Activated T-cell treated with anti-CD3 and anti-CD28 coated beads, Interleukin-2, amount 50 U/mL, for 72 hours (primary cell): ENCODE measurements at regions not wholly inside any gene's neighbourhood (a gene's known extent, or its start where the extent isn't known, plus 50 kb on each side); places are given as distances from the start of the nearest gene placed in this dataset.
"Not testable (repeated sequence)": the region's sequence is repeated elsewhere in the genome, so short reads cannot be mapped to it uniquely, and the experiment has no call there.

Experiments used
- ATAC-seq, 2 donors: fragments of 150-1000 bp; cut with Tn5 transposase; replicated peaks in 1 of 2; 2 replicates each; pipeline ENCODE4 v1.10.0; 2021; ENCODE audit warnings: moderate library complexity in 2 of 2, mild to moderate bottlenecking in 1 of 2
- DNase-seq, 2 donors: peaks; one replicate each; pipeline ENCODE4 v3.0.0; 2021 to 2022; ENCODE audit warnings: mixed read lengths in 1 of 2
- H3K27ac Mint-ChIP-seq: one replicate; pipeline ENCODE4 v1.8.0; 2022; ENCODE audit warnings: mild to moderate bottlenecking, moderate library complexity, mixed read lengths
- H3K27me3 Mint-ChIP-seq: one replicate; pipeline ENCODE4 v1.8.0; 2022; ENCODE audit warnings: low read depth, mixed read lengths
- H3K36me3 Mint-ChIP-seq, 2 donors: one replicate each; pipeline ENCODE4 v1.8.0; 2022; ENCODE audit warnings: mixed read lengths in 2 of 2, mild to moderate bottlenecking in 1 of 2; ENCODE audit not compliant: insufficient read depth in 2 of 2
- H3K4me1 Mint-ChIP-seq: one replicate; pipeline ENCODE4 v1.8.0; 2022; ENCODE audit warnings: low read depth, mixed read lengths
- H3K4me3 Mint-ChIP-seq, 2 donors: one replicate each; pipeline ENCODE4 v1.8.0; 2022; ENCODE audit warnings: mild to moderate bottlenecking in 2 of 2, mixed read lengths in 2 of 2, moderate library complexity in 2 of 2
- H3K9me3 Mint-ChIP-seq, 2 donors: one replicate each; pipeline ENCODE4 v1.8.0; 2022; ENCODE audit warnings: mixed read lengths in 2 of 2

GRCh38 chr4:98828801-98829200 is 100.1 kb downstream of the EIF4E start:
- H3K27ac Mint-ChIP-seq: no peak overlapping the region
- peaks cover 10% of the 10 kb centered on the region for H3K4me1 Mint-ChIP-seq
- ATAC-seq (peak in 1 of 2 donors; percentile 25), DNase-seq (peak; percentile 10 to 19)
- no peak overlapping the region for H3K4me3 Mint-ChIP-seq
- no peaks in the 10 kb centered on the region for H3K27me3 Mint-ChIP-seq
- no peaks in the 10 kb centered on the region for H3K9me3 Mint-ChIP-seq
- H3K36me3 Mint-ChIP-seq: no peaks in the 10 kb centered on the region

DNA sequence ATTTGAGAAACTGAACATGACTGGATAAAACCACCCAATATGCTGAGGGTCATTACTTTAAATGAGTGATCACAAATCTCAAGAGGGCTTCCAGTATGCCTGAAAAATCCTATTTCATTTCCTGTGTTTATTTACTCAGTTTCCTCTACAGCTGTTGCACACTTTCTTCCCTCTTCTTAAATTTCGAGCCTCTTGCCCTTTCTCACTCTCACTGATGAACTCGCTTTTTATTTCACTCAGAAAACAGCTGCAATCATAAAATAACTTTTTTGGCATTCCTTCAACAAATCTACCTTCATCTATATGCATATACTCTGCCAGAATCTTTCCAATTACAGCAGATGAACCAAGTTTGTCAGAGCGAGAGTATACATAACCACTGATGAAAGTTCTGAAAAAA is 101.3 kb downstream of the EIF4E start:
- no peak overlapping the region for H3K4me3 Mint-ChIP-seq
- no peaks in the 10 kb centered on the region for H3K36me3 Mint-ChIP-seq
- H3K27ac Mint-ChIP-seq: no peak overlapping the region
- H3K9me3 Mint-ChIP-seq: no peaks in the 10 kb centered on the region
- no peak for ATAC-seq
- DNase-seq: no peak
- peaks cover 10% of the 10 kb centered on the region for H3K4me1 Mint-ChIP-seq
- H3K27me3 Mint-ChIP-seq: no peaks in the 10 kb centered on the region

- Mint-ChIP-seq H3K4me1 (peaks cover 12% of the 10 kb centered on the region), H3K36me3 (peaks cover 0 to 3% of the 10 kb centered on the region in 2 donors), H3K27ac (no peak overlapping the region), H3K9me3 (peaks cover 2% of the 10 kb centered on the region in 2 donors), H3K27me3 (no peaks in the 10 kb centered on the region), H3K4me3 (no peak overlapping the region)
- no peak for ATAC-seq
- no peak for DNase-seq
These were observed 106.8 kb downstream of the EIF4E start for GRCh38 chr4:98822144-98822543.

DNA sequence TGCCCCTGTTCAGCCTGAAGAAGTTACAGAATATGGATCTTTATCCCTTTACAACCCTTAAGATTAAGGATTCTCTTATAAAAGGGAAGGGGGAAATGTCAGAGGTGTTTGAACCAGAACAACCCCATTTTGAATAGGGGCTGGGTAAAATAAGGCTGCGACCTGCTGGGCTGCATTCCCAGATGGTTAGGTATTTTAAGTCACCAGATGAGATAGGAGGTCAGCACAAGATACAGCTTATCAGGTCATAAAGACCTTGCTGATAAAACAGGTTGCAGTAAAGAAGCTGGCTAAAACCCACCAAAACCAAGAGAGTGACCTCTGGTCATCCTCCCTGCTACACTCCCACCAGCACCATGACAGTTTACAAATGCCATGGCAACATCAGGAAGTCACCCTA is 110.8 kb downstream of the EIF4E start:
- not testable (repeated sequence) for H3K4me3 Mint-ChIP-seq, H3K27me3 Mint-ChIP-seq, ATAC-seq, H3K9me3 Mint-ChIP-seq, DNase-seq, H3K36me3 Mint-ChIP-seq, H3K27ac Mint-ChIP-seq
- peaks cover 12% of the 10 kb centered on the region for H3K4me1 Mint-ChIP-seq

- no peak for DNase-seq
- no peaks in the 10 kb centered on the region for H3K27me3 Mint-ChIP-seq
- H3K27ac Mint-ChIP-seq: no peak overlapping the region
- H3K9me3 Mint-ChIP-seq: peaks cover 2% of the 10 kb centered on the region in 2 donors
- H3K4me1 Mint-ChIP-seq: peaks cover 12% of the 10 kb centered on the region
- no peak overlapping the region for H3K4me3 Mint-ChIP-seq
- no peak for ATAC-seq
- peaks cover 0 to 6% of the 10 kb centered on the region in 2 donors for H3K36me3 Mint-ChIP-seq
These were observed 112.1 kb downstream of the EIF4E start for GRCh38 chr4:98816816-98817215.

- Mint-ChIP-seq H3K9me3 (peaks cover 2% of the 10 kb centered on the region in 2 donors), H3K4me3 (no peak overlapping the region), H3K4me1 (peaks cover 7% of the 10 kb centered on the region), H3K27me3 (no peaks in the 10 kb centered on the region), H3K27ac (no peak overlapping the region), H3K36me3 (peaks cover 0 to 6% of the 10 kb centered on the region in 2 donors)
- ATAC-seq: no peak
- no peak for DNase-seq
These were observed 112.5 kb downstream of the EIF4E start for GRCh38 chr4:98816386-98816785.

- no peaks in the 10 kb centered on the region for H3K27me3 Mint-ChIP-seq
These were observed 124.5 kb downstream of the EIF4E start for GRCh38 chr4:98804403-98804802.

GRCh38 chr4:98803251-98803650 is 125.7 kb downstream of the EIF4E start:
- H3K9me3 Mint-ChIP-seq: peaks cover 1 to 3% of the 10 kb centered on the region in 2 donors
- H3K27ac Mint-ChIP-seq: no peak overlapping the region
- H3K4me1 Mint-ChIP-seq: peaks cover 13% of the 10 kb centered on the region
- H3K4me3 Mint-ChIP-seq: no peak overlapping the region
- DNase-seq (no peak), ATAC-seq (no peak)
- no peaks in the 10 kb centered on the region for H3K27me3 Mint-ChIP-seq
- H3K36me3 Mint-ChIP-seq: peaks cover 0 to 1% of the 10 kb centered on the region in 2 donors

More at GRCh38 chr4:98804403-98804802, 124.5 kb downstream of the EIF4E start:
- DNase-seq (no peak), ATAC-seq (no peak)
- Mint-ChIP-seq H3K4me1 (peaks cover 13% of the 10 kb centered on the region), H3K4me3 (no peak overlapping the region), H3K9me3 (peaks cover 1 to 3% of the 10 kb centered on the region in 2 donors), H3K27ac (no peak overlapping the region), H3K36me3 (peaks cover 0 to 1% of the 10 kb centered on the region in 2 donors)

GRCh38 chr4:98802770-98803198 is 126.1 kb downstream of the EIF4E start:
- Mint-ChIP-seq H3K27me3 (no peaks in the 10 kb centered on the region), H3K4me3 (no peak overlapping the region), H3K36me3 (peaks cover 0 to 1% of the 10 kb centered on the region in 2 donors), H3K9me3 (peaks cover 1 to 3% of the 10 kb centered on the region in 2 donors), H3K27ac (no peak overlapping the region), H3K4me1 (peaks cover 13% of the 10 kb centered on the region)
- DNase-seq: no peak
- ATAC-seq: no peak

DNA sequence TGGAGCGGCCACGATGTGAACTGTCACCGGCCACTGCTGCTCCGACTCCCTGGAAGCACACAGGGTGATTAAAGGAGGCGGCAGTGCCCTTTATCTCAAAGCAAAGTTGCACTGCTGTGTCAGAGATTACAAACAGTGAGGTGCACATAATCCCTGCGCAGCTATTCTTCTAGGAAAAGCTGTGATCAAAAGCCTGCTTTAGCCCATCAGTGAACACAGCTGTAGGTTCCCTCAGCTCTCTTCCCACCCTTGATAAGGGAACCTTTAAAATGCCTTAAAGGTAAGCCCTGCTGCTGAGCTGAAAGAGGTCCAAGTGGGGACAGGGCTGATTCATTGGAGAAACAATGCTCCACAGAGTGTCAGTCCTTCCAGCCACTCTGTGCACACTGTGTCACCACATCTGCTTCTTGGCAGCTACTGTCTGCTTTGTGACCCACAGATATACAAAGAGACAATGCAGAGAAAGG is 127.6 kb downstream of the EIF4E start:
- DNase-seq (no peak), ATAC-seq (no peak)
- Mint-ChIP-seq H3K27ac (no peak overlapping the region), H3K9me3 (peaks cover 1 to 3% of the 10 kb centered on the region in 2 donors), H3K36me3 (peaks cover 0 to 1% of the 10 kb centered on the region in 2 donors), H3K4me3 (no peak overlapping the region), H3K27me3 (no peaks in the 10 kb centered on the region), H3K4me1 (peaks cover 13% of the 10 kb centered on the region)

- no peaks in the 10 kb centered on the region for H3K36me3 Mint-ChIP-seq
- no peak for DNase-seq
- no peak overlapping the region for H3K4me3 Mint-ChIP-seq
- ATAC-seq: no peak
- peak overlapping the region; percentile 24 for H3K27ac Mint-ChIP-seq
- H3K27me3 Mint-ChIP-seq: no peaks in the 10 kb centered on the region
- peaks cover 0 to 2% of the 10 kb centered on the region in 2 donors for H3K9me3 Mint-ChIP-seq
- peaks cover 19% of the 10 kb centered on the region for H3K4me1 Mint-ChIP-seq
These were observed 131.9 kb downstream of the EIF4E start for GRCh38 chr4:98796991-98797390.

GRCh38 chr4:98794565-98795205 is 134.2 kb downstream of the EIF4E start:
- Mint-ChIP-seq H3K27me3 (no peaks in the 10 kb centered on the region), H3K9me3 (peaks cover 0 to 2% of the 10 kb centered on the region in 2 donors)
- peak; percentile 77 to 90 for ATAC-seq

GRCh38 chr4:98793658-98794057 is 135.2 kb upstream of the TSPAN5 start:
- peaks cover 0 to 2% of the 10 kb centered on the region in 2 donors for H3K9me3 Mint-ChIP-seq
- no peak for ATAC-seq
- H3K4me3 Mint-ChIP-seq: no peak overlapping the region
- no peaks in the 10 kb centered on the region for H3K27me3 Mint-ChIP-seq
- no peaks in the 10 kb centered on the region for H3K36me3 Mint-ChIP-seq
- peaks cover 19% of the 10 kb centered on the region for H3K4me1 Mint-ChIP-seq
- DNase-seq: no peak
- no peak overlapping the region for H3K27ac Mint-ChIP-seq

More at GRCh38 chr4:98794565-98795205, 134.2 kb downstream of the EIF4E start:
- Mint-ChIP-seq H3K27ac (no peak overlapping the region), H3K4me1 (peaks cover 19% of the 10 kb centered on the region), H3K36me3 (no peaks in the 10 kb centered on the region), H3K4me3 (no peak overlapping the region)
- DNase-seq: peak; percentile 23 to 34

GRCh38 chr4:98786866-98787265 is 128.5 kb upstream of the TSPAN5 start:
- no peaks in the 10 kb centered on the region for H3K36me3 Mint-ChIP-seq
- H3K27ac Mint-ChIP-seq: no peak overlapping the region
- no peaks in the 10 kb centered on the region for H3K4me1 Mint-ChIP-seq
- H3K9me3 Mint-ChIP-seq: no peaks in the 10 kb centered on the region
- no peak for ATAC-seq
- H3K4me3 Mint-ChIP-seq: no peak overlapping the region
- no peak for DNase-seq
- H3K27me3 Mint-ChIP-seq: peaks cover under 1% of the 10 kb centered on the region
